AG09319 (cell line): ENCODE measurements at regions not wholly inside any gene's neighbourhood (a gene's known extent, or its start where the extent isn't known, plus 50 kb on each side); places are given as distances from the start of the nearest gene placed in this dataset.

Experiments
- DNase-seq: peaks from one replicate; pipeline ENCODE4 v3.0.0-alpha.2; 2010; ENCODE audit warnings: low read depth; ENCODE audit errors: extremely low read depth
- CTCF ChIP-seq: IDR thresholded peaks from 2 replicates; pipeline ENCODE4 v1.5.1; 2011; ENCODE audit warnings: low read depth, mild to moderate bottlenecking, inconsistent platforms, low read length, moderate library complexity

GRCh38 chr21:16891821-16892220, 621.0 kb upstream of the CXADR start:
- DNase-seq: peak; percentile 36
- no peak for TF ChIP-seq CTCF

GRCh38 chr21:16900685-16901084, 612.2 kb upstream of the CXADR start:
- DNase-seq: no peak
- TF ChIP-seq CTCF: no peak

- peak; percentile 70 for DNase-seq
- no peak for TF ChIP-seq CTCF
Observed at GRCh38 chr21:16908077-16908476, 604.8 kb upstream of the CXADR start.

- DNase-seq: no peak
- TF ChIP-seq CTCF: no peak
Observed at GRCh38 chr21:16910435-16911165, 602.2 kb upstream of the CXADR start.

- DNase-seq: no peak
Observed at GRCh38 chr21:16911166-16911607, 601.7 kb upstream of the CXADR start.

GRCh38 chr21:16912075-16912474, 600.8 kb upstream of the CXADR start:
- TF ChIP-seq CTCF: no peak
- no peak for DNase-seq

More at GRCh38 chr21:16911166-16911607, 601.7 kb upstream of the CXADR start:
- TF ChIP-seq CTCF: no peak

GRCh38 chr21:16913010-16913409, 599.8 kb upstream of the CXADR start:
- no peak for TF ChIP-seq CTCF
- no peak for DNase-seq
